ENCODE measurements at regions not wholly inside any gene's neighbourhood (a gene's known extent, or its start where the extent isn't known, plus 50 kb on each side); places are given as distances from the start of the nearest gene placed in this dataset.

DNA sequence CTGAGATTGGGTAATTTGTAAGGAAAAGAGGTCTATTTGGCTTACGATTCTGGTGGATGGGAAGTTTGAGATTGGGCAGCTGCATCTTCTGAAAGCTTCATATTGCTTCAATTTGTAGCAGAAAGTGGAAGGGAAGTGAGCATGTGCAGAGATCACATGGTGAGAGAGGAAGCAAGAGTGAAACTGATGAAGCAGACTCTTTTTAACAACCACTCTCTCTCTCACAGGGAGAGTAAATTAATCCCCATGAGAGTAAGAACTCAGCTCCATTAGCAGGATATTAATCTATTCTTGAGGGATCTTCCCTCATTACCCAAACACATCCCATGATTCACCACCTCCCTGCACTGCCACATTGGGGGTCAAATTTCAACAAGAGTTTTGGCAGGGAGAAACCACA, 298.5 kb upstream of the CELF4 start:
- 82% methylated on average over 1 of the region's 1 CpG; no CpG with 5 or more reads in 1 of the 2 experiments for WGBS, 2 experiments (ENCODE audit: extremely low coverage in 1 of 2, insufficient coverage in 1 of 2, insufficient read length in 1 of 2, insufficient replicate concordance in 2 of 2, low coverage in 1 of 2, low lambda C conversion rate in 2 of 2, missing lambda C conversion rate in 1 of 2)
- POLR2A ChIA-PET (ENCODE audit: partially characterized antibody), result no interaction called here
- TF ChIP-seq CHD2 (IDR thresholded peaks at IDR 0.05; ENCODE audit: low read length) (no peak), KDM1A (IDR thresholded peaks at IDR 0.05; ENCODE audit: borderline replicate concordance, low read length) (no peak), RBBP5 (IDR thresholded peaks at IDR 0.05; ENCODE audit: borderline replicate concordance, low read depth, low read length) (no peak), HDAC2 (IDR thresholded peaks at IDR 0.05; ENCODE audit: borderline replicate concordance in 1 of 2, low read depth in 2 of 2, low read length in 2 of 2) (no peak), SAP30 (IDR thresholded peaks at IDR 0.05; ENCODE audit: insufficient read depth, insufficient replicate concordance, low read length) (no peak), POU5F1 (IDR thresholded peaks at IDR 0.05; ENCODE audit: low read depth, low read length) (no peak), EP300 (IDR thresholded peaks at IDR 0.05; ENCODE audit: borderline replicate concordance in 1 of 2, low read depth in 2 of 2, low read length in 2 of 2) (no peak), TCF12 (IDR thresholded peaks at IDR 0.05; ENCODE audit: low read depth, low read length) (no peak), TAF1 (IDR thresholded peaks at IDR 0.05; ENCODE audit: low read depth, low read length) (no peak), NANOG (IDR thresholded peaks at IDR 0.05; ENCODE audit: insufficient read depth, low read depth, low read length, poor library complexity, severe bottlenecking) (no peak), CBX5 (IDR thresholded peaks at IDR 0.05; ENCODE audit: low read depth, low read length) (no peak)
- TF ChIP-seq, protein P1, sequence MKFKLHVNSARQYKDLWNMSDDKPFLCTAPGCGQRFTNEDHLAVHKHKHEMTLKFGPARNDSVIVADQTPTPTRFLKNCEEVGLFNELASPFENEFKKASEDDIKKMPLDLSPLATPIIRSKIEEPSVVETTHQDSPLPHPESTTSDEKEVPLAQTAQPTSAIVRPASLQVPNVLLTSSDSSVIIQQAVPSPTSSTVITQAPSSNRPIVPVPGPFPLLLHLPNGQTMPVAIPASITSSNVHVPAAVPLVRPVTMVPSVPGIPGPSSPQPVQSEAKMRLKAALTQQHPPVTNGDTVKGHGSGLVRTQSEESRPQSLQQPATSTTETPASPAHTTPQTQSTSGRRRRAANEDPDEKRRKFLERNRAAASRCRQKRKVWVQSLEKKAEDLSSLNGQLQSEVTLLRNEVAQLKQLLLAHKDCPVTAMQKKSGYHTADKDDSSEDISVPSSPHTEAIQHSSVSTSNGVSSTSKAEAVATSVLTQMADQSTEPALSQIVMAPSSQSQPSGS (IDR thresholded peaks at IDR 0.05; ENCODE audit: low read length), result no peak

More for the DNA sequence above, 298.5 kb upstream of the CELF4 start:
- no peak overlapping the region for H2BK5ac ChIP-seq (ENCODE audit: low read depth, low read length)
- H4K20me1 ChIP-seq (replicated peaks in 1 of 2; ENCODE audit: control insufficient read depth in 1 of 2, insufficient read depth in 2 of 2, low read length in 2 of 2), result no peaks in the 10 kb centered on the region
- H3K79me2 ChIP-seq (ENCODE audit: control insufficient read depth in 1 of 2, insufficient read depth in 2 of 2, low read length in 2 of 2), result no peaks in the 10 kb centered on the region
- no peaks in the 10 kb centered on the region for H3K23me2 ChIP-seq (ENCODE audit: low read depth, low read length)
- no peaks in the 10 kb centered on the region for H3K36me3 ChIP-seq (ENCODE audit: control insufficient read depth in 2 of 4, insufficient read depth in 4 of 4, low read length in 3 of 4)
- H4K91ac ChIP-seq (replicated peaks; ENCODE audit: insufficient read length, low read length), result no peak overlapping the region
- H2BK12ac ChIP-seq (ENCODE audit: low read depth, low read length), result no peak overlapping the region
- no peak overlapping the region for H2BK15ac ChIP-seq (ENCODE audit: low read length)
- no peaks in the 10 kb centered on the region for H3K9me3 ChIP-seq (ENCODE audit: insufficient read depth in 2 of 2, low read depth in 1 of 2, low read length in 1 of 2)
- no peak overlapping the region for H3K14ac ChIP-seq (ENCODE audit: insufficient read length)
- DNase-seq (ENCODE audit: low read depth in 1 of 2, low spot score in 2 of 2) (no peak), FAIRE-seq (no peak)
- no peak overlapping the region for H4K8ac ChIP-seq (ENCODE audit: extremely low read depth, insufficient read depth, low read length)
- H2BK120ac ChIP-seq (replicated peaks; ENCODE audit: low read depth, low read length), result no peak overlapping the region
- H4K5ac ChIP-seq (ENCODE audit: insufficient read length, low read depth, low read length), result no peak overlapping the region
- no peak overlapping the region for H3K18ac ChIP-seq (ENCODE audit: extremely low read depth, low read length)
- no peak overlapping the region for H2AK5ac ChIP-seq (ENCODE audit: low read depth, low read length)
- H3K4ac ChIP-seq (replicated peaks; ENCODE audit: insufficient read length, low read depth, low read length), result no peak overlapping the region
- no peak overlapping the region for H3K56ac ChIP-seq (replicated peaks; ENCODE audit: insufficient read length, low read depth, low read length)
- no peak overlapping the region for H3K9ac ChIP-seq (replicated peaks in 1 of 4; ENCODE audit: extremely low read depth in 1 of 4, low read depth in 3 of 4, low read length in 3 of 4)
- H3K4me2 ChIP-seq (ENCODE audit: insufficient read depth in 1 of 2, low read depth in 2 of 2, low read length in 2 of 2), result no peak overlapping the region
- H3K27ac ChIP-seq (ENCODE audit: low read depth, low read length), result no peak overlapping the region
- no peak overlapping the region for H2AFZ ChIP-seq (ENCODE audit: low read length)
- H3K4me3 ChIP-seq (ENCODE audit: extremely low read depth in 1 of 4, insufficient read depth in 2 of 4, low read depth in 3 of 4, low read length in 4 of 4), result no peak overlapping the region
- CTCF ChIA-PET (ENCODE audit: partially characterized antibody), result interaction anchor here (1.2 kb wide), 1 partner anchor 9 kb away, joined by 4 read pairs; no protein-coding TSS in a partner anchor
- H3K23ac ChIP-seq (ENCODE audit: insufficient read length), result no peak overlapping the region
- no peaks in the 10 kb centered on the region for H3K27me3 ChIP-seq (replicated peaks in 1 of 4; ENCODE audit: control insufficient read depth in 3 of 4, extremely low read depth in 1 of 4, insufficient read depth in 3 of 4, low read length in 3 of 4)
- H3K4me1 ChIP-seq (replicated peaks in 1 of 4; ENCODE audit: control insufficient read depth in 3 of 4, insufficient read depth in 4 of 4, low read length in 3 of 4), result no peaks in the 10 kb centered on the region
- H2BK20ac ChIP-seq (ENCODE audit: low read length), result no peak overlapping the region
- no peaks in the 10 kb centered on the region for H3K79me1 ChIP-seq (ENCODE audit: low read depth, low read length)

All from H1 (cell line).